Endodermal cell (in vitro differentiated cells): ENCODE measurements at regions not wholly inside any gene's neighbourhood (a gene's known extent, or its start where the extent isn't known, plus 50 kb on each side); places are given as distances from the start of the nearest gene placed in this dataset.

Experiments
- DNase-seq: peaks from one replicate; pipeline ENCODE4 v3.0.0-alpha.2; 2017
- H3K27ac ChIP-seq: 2 replicates; pipeline ENCODE4 v1.5.1; 2013; ENCODE audit warnings: mild to moderate bottlenecking, low read depth, low read length, moderate library complexity
- H3K27me3 ChIP-seq: 2 replicates; pipeline ENCODE4 v1.6.1; 2013; ENCODE audit warnings: mild to moderate bottlenecking, low read length, moderate library complexity; ENCODE audit not compliant: insufficient read depth, control insufficient read depth, poor library complexity, severe bottlenecking
- H3K36me3 ChIP-seq: 2 replicates; pipeline ENCODE4 v1.7.0; 2013; ENCODE audit warnings: mild to moderate bottlenecking, low read length, moderate library complexity; ENCODE audit not compliant: control insufficient read depth, insufficient read depth
- H3K4me1 ChIP-seq: one replicate; pipeline ENCODE4 v1.7.0; 2013; ENCODE audit warnings: low read length; ENCODE audit not compliant: control insufficient read depth, insufficient read depth
- H3K4me3 ChIP-seq: 2 replicates; pipeline ENCODE4 v1.5.1; 2013; ENCODE audit warnings: mild to moderate bottlenecking, low read length, moderate library complexity
- H3K9ac ChIP-seq: 2 replicates; pipeline ENCODE4 v1.6.1; 2013; ENCODE audit warnings: mild to moderate bottlenecking, low read length, moderate library complexity; ENCODE audit not compliant: poor library complexity, severe bottlenecking; ENCODE audit errors: extremely low read depth
- H3K9me3 ChIP-seq: 2 replicates; pipeline ENCODE4 v1.6.1; 2013; ENCODE audit warnings: mild to moderate bottlenecking, low read length, moderate library complexity; ENCODE audit not compliant: control insufficient read depth
- H3K27ac Mint-ChIP-seq: 2 replicates; pipeline ENCODE4 v1.8.0; 2020; ENCODE audit warnings: mixed read lengths
- H3K27me3 Mint-ChIP-seq: 2 replicates; pipeline ENCODE4 v1.8.0; 2021; ENCODE audit warnings: mild to moderate bottlenecking, mixed read lengths; ENCODE audit not compliant: insufficient read depth
- H3K36me3 Mint-ChIP-seq: 2 replicates; pipeline ENCODE4 v1.8.0; 2020; ENCODE audit warnings: low read depth, mixed read lengths
- H3K4me1 Mint-ChIP-seq: 2 replicates; pipeline ENCODE4 v1.8.0; 2020; ENCODE audit warnings: mixed read lengths
- H3K4me3 Mint-ChIP-seq: 2 replicates; pipeline ENCODE4 v1.8.0; 2020; ENCODE audit warnings: mild to moderate bottlenecking, moderate library complexity, mixed read lengths
- H3K9me3 Mint-ChIP-seq: 2 replicates; pipeline ENCODE4 v1.8.0; 2020; ENCODE audit warnings: mild to moderate bottlenecking, mixed read lengths
- CTCF ChIP-seq: fragments of 200-600 bp; sonication (generic); conservative IDR thresholded peaks from 2 replicates; pipeline ENCODE4 v1.5.0; 2021; ENCODE audit warnings: antibody characterized with exemption, mild to moderate bottlenecking
- WGBS, 2 experiments: methylation state at CpG; one replicate each; pipeline versions ENCODE4 v1.1.5 to v1.1.7; 2013; ENCODE audit warnings: missing lambda C conversion rate in 2 of 2, mixed read lengths in 1 of 2; ENCODE audit not compliant: insufficient coverage in 1 of 2, insufficient read length in 1 of 2; 5-methylcytosine and 5-hydroxymethylcytosine counted together

DNA sequence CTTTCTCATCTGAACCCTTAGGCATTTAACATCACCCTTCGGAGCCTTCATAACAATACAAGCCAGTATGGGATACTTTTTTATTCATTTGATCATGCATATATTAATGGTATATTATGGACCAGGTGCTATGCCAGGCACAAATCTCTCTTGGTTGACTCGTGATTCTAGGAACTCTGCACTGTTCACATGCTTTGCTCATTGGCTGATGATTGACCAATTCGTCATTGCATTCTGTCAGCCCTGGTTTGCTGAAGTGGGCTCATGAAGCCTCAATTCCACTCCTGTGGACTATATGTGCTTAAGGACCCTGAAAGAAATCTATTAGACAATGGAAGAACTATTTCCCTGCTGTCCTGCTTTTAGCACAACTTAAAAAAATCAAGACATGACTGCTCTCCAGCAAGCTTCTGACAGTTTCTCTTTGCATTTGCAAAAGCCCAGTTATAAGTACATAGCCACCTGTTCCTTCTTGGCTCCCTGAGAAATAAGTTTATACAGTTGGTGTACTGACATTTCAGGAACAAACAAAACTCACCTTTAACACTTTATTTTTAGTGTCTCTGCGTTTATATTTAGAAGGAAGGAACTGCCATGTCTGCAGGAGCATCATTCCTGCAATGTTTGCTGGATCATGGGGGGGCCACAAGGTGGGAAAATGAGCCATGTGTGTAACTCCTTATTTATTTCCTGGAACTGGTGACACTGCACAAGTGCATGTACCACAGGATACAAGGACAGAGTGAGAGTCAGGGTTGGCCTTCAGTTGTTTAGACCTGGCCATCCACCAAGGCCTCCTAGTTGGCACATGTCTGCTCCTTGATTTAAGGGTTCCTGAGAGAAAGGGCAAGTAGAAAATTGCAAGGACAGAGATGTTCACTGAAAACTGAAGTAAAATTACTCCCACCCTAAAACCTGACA lies 146.0 kb upstream of the NAMPT start:
- TF ChIP-seq CTCF = no peak
- Histone ChIP-seq H3K27ac (no peak overlapping the region), H3K4me1 (no peaks in the 10 kb centered on the region), H3K9me3 (no peaks in the 10 kb centered on the region), H3K27me3 (no peaks in the 10 kb centered on the region), H3K36me3 (no peaks in the 10 kb centered on the region), H3K9ac (no peak overlapping the region), H3K4me3 (no peak overlapping the region)
- Mint-ChIP-seq H3K4me3 (no peak overlapping the region), H3K27ac (no peak overlapping the region), H3K9me3 (peaks cover 2% of the 10 kb centered on the region), H3K4me1 (no peaks in the 10 kb centered on the region), H3K27me3 (peaks cover 1% of the 10 kb centered on the region), H3K36me3 (no peaks in the 10 kb centered on the region)
- no peak for DNase-seq
- WGBS, 2 experiments = 87 to 88% methylated on average over 2 to 4 of the region's 4 CpGs

- no peak for TF ChIP-seq CTCF
- Histone ChIP-seq H3K4me1 (no peaks in the 10 kb centered on the region), H3K36me3 (no peaks in the 10 kb centered on the region), H3K9ac (no peak overlapping the region), H3K4me3 (no peak overlapping the region), H3K9me3 (peaks cover 5% of the 10 kb centered on the region), H3K27ac (no peak overlapping the region), H3K27me3 (no peaks in the 10 kb centered on the region)
- H3K36me3 Mint-ChIP-seq = no peaks in the 10 kb centered on the region
- 89 to 100% methylated on average over 3 to 4 of the region's 4 CpGs for WGBS, 2 experiments
- no peak overlapping the region for H3K27ac Mint-ChIP-seq
- no peak for DNase-seq
- H3K9me3 Mint-ChIP-seq = peaks cover under 1% of the 10 kb centered on the region
- no peaks in the 10 kb centered on the region for H3K4me1 Mint-ChIP-seq
- H3K4me3 Mint-ChIP-seq = no peak overlapping the region
- peaks cover 1% of the 10 kb centered on the region for H3K27me3 Mint-ChIP-seq
These were observed 145.3 kb upstream of the NAMPT start for GRCh38 chr7:106430103-106430502.

- Histone ChIP-seq H3K27me3 (no peaks in the 10 kb centered on the region), H3K36me3 (no peaks in the 10 kb centered on the region), H3K4me3 (no peak overlapping the region), H3K4me1 (no peaks in the 10 kb centered on the region), H3K9me3 (peaks cover 5% of the 10 kb centered on the region), H3K9ac (no peak overlapping the region), H3K27ac (no peak overlapping the region)
- WGBS, 2 experiments = 82% methylated on average over 7 of the region's 7 CpGs; no CpG with 5 or more reads in 1 of the 2 experiments
- Mint-ChIP-seq H3K4me3 (no peak overlapping the region), H3K9me3 (no peaks in the 10 kb centered on the region), H3K27ac (no peak overlapping the region), H3K4me1 (no peaks in the 10 kb centered on the region), H3K27me3 (no peaks in the 10 kb centered on the region), H3K36me3 (no peaks in the 10 kb centered on the region)
- DNase-seq = no peak
- TF ChIP-seq CTCF = no peak
These were observed 142.0 kb upstream of the NAMPT start for GRCh38 chr7:106426803-106427202.
